A673 (cell line): ENCODE measurements at regions not wholly inside any gene's neighbourhood (a gene's known extent, or its start where the extent isn't known, plus 50 kb on each side); places are given as distances from the start of the nearest gene placed in this dataset.

Source experiments
- BruUV-seq: library from RNA; stranded (reverse); fragments of 400-500 nt; replicated peaks from 2 replicates; lab custom pipeline; 2021; lab: Mats Ljungman, UMichigan
- CTCF ChIA-PET: fragments of 300-600 bp; sonication (Branson Sonifier 250); formaldehyde crosslinking; loops from one replicate; lab custom pipeline; 2022; ENCODE audit warnings: antibody characterized with exemption; lab: Charles Lee
- POLR2A ChIA-PET: fragments of 300-600 bp; sonication (Branson Sonifier 250); formaldehyde crosslinking; loops from one replicate; lab custom pipeline; 2022; ENCODE audit warnings: antibody characterized with exemption; ENCODE audit not compliant: low non-redundant PET; lab: Charles Lee
- DNase-seq: peaks from one replicate; pipeline ENCODE4 v3.0.0-alpha.2; 2015; ENCODE audit warnings: low spot score
- H3K27ac ChIP-seq: fragments of 200-600 bp; sonication (generic); 2 replicates; pipeline ENCODE4 v1.5.1; 2016; ENCODE audit warnings: mixed run types, low read depth, mild to moderate bottlenecking, mixed read lengths, antibody characterized with exemption, low read length; ENCODE audit not compliant: poor library complexity, severe bottlenecking
- H3K27me3 ChIP-seq: fragments of 200-600 bp; sonication (generic); replicated peaks from 2 replicates; pipeline ENCODE4 v1.6.1; 2017; ENCODE audit warnings: mixed run types, low read depth, mild to moderate bottlenecking, mixed read lengths, antibody characterized with exemption, low read length; ENCODE audit not compliant: insufficient read depth, poor library complexity
- H3K36me3 ChIP-seq: fragments of 200-600 bp; sonication (generic); 2 replicates; pipeline ENCODE4 v1.6.1; 2016; ENCODE audit warnings: mixed run types, mild to moderate bottlenecking, mixed read lengths, antibody characterized with exemption, low read length; ENCODE audit not compliant: insufficient read depth, poor library complexity, severe bottlenecking
- H3K4me1 ChIP-seq: fragments of 200-600 bp; sonication (generic); 2 replicates; pipeline ENCODE4 v1.6.1; 2017; ENCODE audit warnings: mixed run types, mild to moderate bottlenecking, mixed read lengths, antibody characterized with exemption, low read length; ENCODE audit not compliant: insufficient read depth, poor library complexity, severe bottlenecking
- H3K4me3 ChIP-seq: fragments of 200-600 bp; sonication (generic); 2 replicates; pipeline ENCODE4 v1.5.1; 2016; ENCODE audit warnings: low read depth, mixed run types, mild to moderate bottlenecking, mixed read lengths, low read length; ENCODE audit not compliant: poor library complexity, severe bottlenecking
- H3K9me3 ChIP-seq: fragments of 200-600 bp; sonication (generic); 2 replicates; pipeline ENCODE4 v1.6.1; 2016; ENCODE audit warnings: mixed run types, low read depth, mild to moderate bottlenecking, mixed read lengths, antibody characterized with exemption, low read length; ENCODE audit not compliant: poor library complexity, severe bottlenecking
- CTCF ChIP-seq: fragments of 300-800, 200-600 bp; sonication (generic); conservative IDR thresholded peaks from 2 replicates; pipeline ENCODE4 v1.5.1; 2017; ENCODE audit warnings: low read depth, mild to moderate bottlenecking, antibody characterized with exemption, low read length, moderate library complexity, mixed read lengths
- EZH2 ChIP-seq: fragments of 200-600 bp; sonication (generic); IDR thresholded peaks from 2 replicates; pipeline ENCODE4 v1.6.1; 2017; ENCODE audit warnings: borderline replicate concordance, low read depth, mild to moderate bottlenecking, mixed read lengths, antibody characterized with exemption, low read length; ENCODE audit not compliant: poor library complexity, severe bottlenecking
- intact Hi-C: fragments of 100-400 bp; cut with micrococcal nuclease; formaldehyde crosslinking; loops from one replicate; pipeline ENCODE4 v1.10.0; 2022; ENCODE audit not compliant: unreplicated experiment

- Histone ChIP-seq H3K4me1 (no peaks in the 10 kb centered on the region), H3K27ac (no peak overlapping the region), H3K4me3 (no peak overlapping the region), H3K9me3 (no peaks in the 10 kb centered on the region), H3K27me3 (no peaks in the 10 kb centered on the region), H3K36me3 (no peaks in the 10 kb centered on the region)
- TF ChIP-seq CTCF (no peak), EZH2 (no peak)
- no peak for DNase-seq
- intact Hi-C loops = no loop called here
- ChIA-PET POLR2A (no interaction called here), CTCF (no interaction called here)
- no TSS peak for BruUV-seq
Measured at GRCh38 chr3:13176445-13176844, 103.2 kb upstream of the IQSEC1 start.

- Histone ChIP-seq H3K4me1 (no peaks in the 10 kb centered on the region), H3K4me3 (no peak overlapping the region), H3K9me3 (no peaks in the 10 kb centered on the region), H3K27ac (no peak overlapping the region), H3K36me3 (no peaks in the 10 kb centered on the region), H3K27me3 (no peaks in the 10 kb centered on the region)
- no peak for DNase-seq
- TF ChIP-seq CTCF = no peak
- no TSS peak for BruUV-seq
- intact Hi-C loops = no loop called here
- ChIA-PET POLR2A (no interaction called here), CTCF (no interaction called here)
Measured at GRCh38 chr3:13174803-13175135, 101.5 kb upstream of the IQSEC1 start.

- no peak for DNase-seq
- H3K36me3 ChIP-seq = no peaks in the 10 kb centered on the region
- intact Hi-C loops = no loop called here
- no peaks in the 10 kb centered on the region for H3K27me3 ChIP-seq
- H3K27ac ChIP-seq = no peak overlapping the region
- ChIA-PET CTCF (no interaction called here), POLR2A (no interaction called here)
- TF ChIP-seq CTCF = no peak
- no peak for TF ChIP-seq EZH2
- no peak overlapping the region for H3K4me3 ChIP-seq
- no TSS peak for BruUV-seq
- H3K4me1 ChIP-seq = no peaks in the 10 kb centered on the region
- no peaks in the 10 kb centered on the region for H3K9me3 ChIP-seq
Measured at GRCh38 chr3:13174011-13174802, 101.0 kb upstream of the IQSEC1 start.
